Ishikawa (cell line): ENCODE measurements at regions not wholly inside any gene's neighbourhood (a gene's known extent, or its start where the extent isn't known, plus 50 kb on each side); places are given as distances from the start of the nearest gene placed in this dataset.

ENCODE experiments used
- CEBPB ChIP-seq: IDR thresholded peaks from 2 replicates; pipeline ENCODE4 v1.6.1; 2012
- CREB1 ChIP-seq: IDR thresholded peaks from 2 replicates; pipeline ENCODE4 v1.6.1; 2012; ENCODE audit warnings: low read depth
- EGR1 ChIP-seq: IDR thresholded peaks from 2 replicates; pipeline ENCODE4 v1.6.1; 2012
- EP300 ChIP-seq: IDR thresholded peaks from 2 replicates; pipeline ENCODE4 v1.6.1; 2012; ENCODE audit warnings: borderline replicate concordance
- FOXM1 ChIP-seq: IDR thresholded peaks from 2 replicates; pipeline ENCODE4 v1.6.1; 2012; ENCODE audit warnings: low read depth, borderline replicate concordance
- MAX ChIP-seq: IDR thresholded peaks from 2 replicates; pipeline ENCODE4 v1.6.1; 2012
- NFIC ChIP-seq: IDR thresholded peaks from 2 replicates; pipeline ENCODE4 v1.6.1; 2012
- RAD21 ChIP-seq: IDR thresholded peaks from 2 replicates; pipeline ENCODE4 v1.6.1; 2012; ENCODE audit warnings: low read depth
- REST ChIP-seq: IDR thresholded peaks from 2 replicates; pipeline ENCODE4 v1.6.1; 2012; ENCODE audit warnings: low read depth, mild to moderate bottlenecking
- TAF1 ChIP-seq: IDR thresholded peaks from 2 replicates; pipeline ENCODE4 v1.6.1; 2012; ENCODE audit warnings: low read depth, mild to moderate bottlenecking
- TCF12 ChIP-seq: IDR thresholded peaks from 2 replicates; pipeline ENCODE4 v1.6.1; 2012; ENCODE audit warnings: low read depth
- TEAD4 ChIP-seq: IDR thresholded peaks from 2 replicates; pipeline ENCODE4 v1.6.1; 2012
- YY1 ChIP-seq: IDR thresholded peaks from 2 replicates; pipeline ENCODE4 v1.6.1; 2012; ENCODE audit warnings: low read depth
- ZBTB7A ChIP-seq: IDR thresholded peaks from 2 replicates; pipeline ENCODE4 v1.6.1; 2012; ENCODE audit warnings: low read depth
- TF ChIP-seq, protein P1 (sequence below): IDR thresholded peaks from 2 replicates; pipeline ENCODE4 v1.6.1; 2012

DNA sequence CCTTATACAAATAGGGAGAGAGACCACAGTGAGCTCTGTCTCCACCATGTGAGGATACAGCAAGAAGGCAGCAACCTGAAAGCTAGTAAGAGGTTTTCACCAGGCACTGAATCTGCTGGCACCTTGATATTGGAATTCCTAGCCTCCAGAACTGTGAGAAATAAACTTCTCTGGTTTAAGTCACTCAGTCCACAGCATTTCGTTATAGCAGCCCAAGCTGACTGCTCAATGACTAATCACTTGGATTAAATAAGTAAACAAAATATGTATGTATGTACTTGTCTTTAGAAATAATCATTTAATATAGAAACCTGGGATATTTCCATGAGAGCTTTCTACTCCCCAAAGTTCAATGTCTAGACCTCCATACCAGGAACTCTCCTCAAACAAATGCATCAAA, 162.0 kb downstream of the IMPG2 start:
- TF ChIP-seq FOXM1, result no peak
- no peak for TF ChIP-seq MAX
- TF ChIP-seq REST, result no peak
- TF ChIP-seq, protein P1, sequence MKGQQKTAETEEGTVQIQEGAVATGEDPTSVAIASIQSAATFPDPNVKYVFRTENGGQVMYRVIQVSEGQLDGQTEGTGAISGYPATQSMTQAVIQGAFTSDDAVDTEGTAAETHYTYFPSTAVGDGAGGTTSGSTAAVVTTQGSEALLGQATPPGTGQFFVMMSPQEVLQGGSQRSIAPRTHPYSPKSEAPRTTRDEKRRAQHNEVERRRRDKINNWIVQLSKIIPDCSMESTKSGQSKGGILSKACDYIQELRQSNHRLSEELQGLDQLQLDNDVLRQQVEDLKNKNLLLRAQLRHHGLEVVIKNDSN, result no peak
- no peak for TF ChIP-seq YY1
- no peak for TF ChIP-seq CREB1
- TF ChIP-seq EGR1, result no peak
- TF ChIP-seq TCF12, result no peak
- TF ChIP-seq RAD21, result no peak
- no peak for TF ChIP-seq ZBTB7A

DNA sequence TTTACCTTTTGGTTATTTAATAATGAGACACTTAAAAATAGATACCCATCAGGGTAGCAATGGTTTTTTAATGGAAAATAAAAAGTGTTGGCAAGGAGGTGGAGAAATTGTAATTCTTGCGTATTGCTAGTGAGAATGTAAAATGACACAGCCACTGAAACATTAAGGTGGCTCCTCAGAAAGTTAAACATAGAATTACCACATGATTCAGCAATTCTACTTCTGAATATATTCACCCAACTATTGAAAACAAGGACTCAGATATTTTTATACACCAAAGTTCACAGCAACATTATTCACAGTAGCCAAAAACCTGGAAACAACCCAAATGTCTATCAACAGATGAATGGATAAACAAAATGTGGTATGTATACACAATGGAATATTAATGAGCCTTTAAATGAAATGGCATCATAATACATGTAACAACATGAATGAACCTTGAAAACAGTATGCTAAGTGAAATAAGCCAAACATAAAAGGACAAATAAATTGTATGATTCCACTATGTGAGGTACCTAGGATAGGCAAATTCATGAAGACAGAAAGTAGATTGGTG, 163.5 kb downstream of the IMPG2 start:
- no peak for TF ChIP-seq CEBPB

- no peak for TF ChIP-seq NFIC
- TF ChIP-seq EGR1, result no peak
- TF ChIP-seq, protein P1, result no peak
- no peak for TF ChIP-seq MAX
- TF ChIP-seq EP300, result no peak
- no peak for TF ChIP-seq CREB1
- no peak for TF ChIP-seq TCF12
- TF ChIP-seq RAD21, result no peak
- TF ChIP-seq FOXM1, result no peak
- no peak for TF ChIP-seq YY1
Observed at GRCh38 chr3:101155825-101156224, 162.6 kb upstream of the ABI3BP start.

GRCh38 chr3:101154401-101154800, 161.2 kb upstream of the ABI3BP start:
- no peak for TF ChIP-seq NFIC

- TF ChIP-seq ZBTB7A (no peak), TAF1 (no peak), CREB1 (no peak), CEBPB (no peak), FOXM1 (no peak), EP300 (no peak), MAX (no peak), TCF12 (no peak), EGR1 (no peak), TEAD4 (no peak)
- TF ChIP-seq, protein P1, result no peak
Observed at GRCh38 chr3:101151286-101151913, 158.2 kb upstream of the ABI3BP start.

DNA sequence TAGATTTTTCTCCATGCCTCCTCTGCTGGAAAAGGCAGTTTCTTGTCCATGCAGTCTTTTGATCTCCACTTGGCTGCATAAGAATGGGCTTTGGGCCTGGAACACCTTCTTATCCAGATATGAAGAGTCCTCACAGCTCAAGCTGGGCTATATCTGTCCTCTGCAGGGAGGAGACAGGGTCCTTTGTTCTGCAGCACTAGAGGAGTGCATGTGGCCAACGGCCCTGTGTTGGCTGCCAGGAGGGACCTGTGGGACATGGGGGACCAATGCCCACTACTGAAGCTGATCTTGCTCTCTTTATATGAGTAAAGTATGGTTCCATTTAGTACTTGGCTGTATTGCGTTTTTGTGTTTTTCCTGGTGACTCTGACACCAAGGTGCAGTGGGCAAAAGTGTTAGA, 157.3 kb upstream of the ABI3BP start:
- TF ChIP-seq RAD21 (no peak), ZBTB7A (no peak), YY1 (no peak), TAF1 (no peak), FOXM1 (no peak), EP300 (no peak), TCF12 (no peak), MAX (no peak), TEAD4 (no peak), NFIC (no peak), EGR1 (no peak), CREB1 (no peak), REST (no peak), CEBPB (no peak)
- TF ChIP-seq, protein P1, result no peak
